HG03159 (cell line): ENCODE measurements at regions not wholly inside any gene's neighbourhood (a gene's known extent, or its start where the extent isn't known, plus 50 kb on each side); places are given as distances from the start of the nearest gene placed in this dataset.

Experiments
- ATAC-seq: cut with Tn5 transposase; IDR thresholded peaks from one replicate; pipeline ENCODE4 v1.9.1; 2021; ENCODE audit warnings: mild to moderate bottlenecking, moderate library complexity; ENCODE audit not compliant: unreplicated experiment

DNA sequence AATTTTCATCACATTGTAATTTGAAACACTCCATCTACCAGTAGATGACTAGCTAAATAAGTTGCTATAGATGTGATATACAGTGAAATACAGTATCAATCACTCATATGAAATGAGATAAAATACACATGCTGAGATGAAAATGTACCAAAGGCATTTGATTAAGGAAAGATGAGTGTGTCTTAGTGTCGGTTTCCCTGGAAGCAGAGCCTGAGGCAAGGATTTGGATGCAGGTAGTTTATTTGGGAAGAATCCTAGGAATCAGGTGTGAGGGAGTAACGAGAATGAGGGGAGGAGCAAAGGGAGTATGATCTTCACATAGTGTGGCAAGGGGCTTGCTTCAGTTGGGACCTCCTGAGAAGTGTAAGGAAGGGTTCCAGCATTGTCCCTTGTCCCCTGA, 188.2 kb upstream of the CTBP2 start:
- ATAC-seq, result no peak

- ATAC-seq, result peak; percentile 87
These were observed 184.3 kb upstream of the CTBP2 start for GRCh38 chr10:125344573-125345171.

GRCh38 chr10:125343983-125344382, 183.6 kb upstream of the CTBP2 start:
- ATAC-seq, result no peak

DNA sequence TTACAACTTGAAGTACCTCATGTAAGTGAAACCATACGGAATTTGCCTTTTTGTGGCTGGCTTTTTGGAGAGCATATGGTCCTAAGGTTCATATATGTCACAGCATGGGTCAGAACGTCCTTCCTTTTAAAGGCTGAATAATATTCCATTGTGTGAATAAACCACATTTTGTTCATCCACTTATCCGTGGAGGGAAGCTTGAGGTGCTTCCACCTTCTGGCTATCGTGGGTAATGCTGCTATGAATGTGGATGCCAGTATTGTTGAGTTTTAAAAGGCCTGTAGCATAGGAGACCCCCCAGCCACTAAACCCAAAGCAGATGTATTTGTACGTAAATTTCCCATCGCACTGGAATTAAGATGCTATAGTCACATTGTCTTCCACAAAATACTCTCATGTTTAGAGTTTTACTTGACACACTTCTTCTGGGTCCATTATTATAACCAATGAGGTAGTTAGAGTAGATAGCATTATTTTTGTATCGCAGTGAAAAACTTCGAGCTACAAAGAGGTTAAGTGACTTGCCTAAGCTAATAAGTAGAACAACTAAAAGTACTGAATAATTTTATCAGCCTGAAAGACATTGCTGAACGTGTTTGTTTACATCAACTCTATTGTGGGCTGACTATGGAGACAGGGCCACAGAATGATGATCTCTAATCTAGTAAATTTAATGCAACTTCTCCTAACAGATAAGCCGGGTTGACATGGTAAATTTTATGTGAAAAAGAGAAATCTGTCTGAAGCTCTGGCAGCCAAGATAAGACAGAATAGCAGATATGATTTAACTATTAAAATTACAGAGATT, 183.0 kb upstream of the CTBP2 start:
- no peak for ATAC-seq

GRCh38 chr10:125341611-125342010, 181.2 kb upstream of the CTBP2 start:
- no peak for ATAC-seq

- no peak for ATAC-seq
These were observed 180.5 kb upstream of the CTBP2 start for GRCh38 chr10:125340903-125341302.

GRCh38 chr10:125337510-125337909, 177.1 kb upstream of the CTBP2 start:
- ATAC-seq, result no peak

DNA sequence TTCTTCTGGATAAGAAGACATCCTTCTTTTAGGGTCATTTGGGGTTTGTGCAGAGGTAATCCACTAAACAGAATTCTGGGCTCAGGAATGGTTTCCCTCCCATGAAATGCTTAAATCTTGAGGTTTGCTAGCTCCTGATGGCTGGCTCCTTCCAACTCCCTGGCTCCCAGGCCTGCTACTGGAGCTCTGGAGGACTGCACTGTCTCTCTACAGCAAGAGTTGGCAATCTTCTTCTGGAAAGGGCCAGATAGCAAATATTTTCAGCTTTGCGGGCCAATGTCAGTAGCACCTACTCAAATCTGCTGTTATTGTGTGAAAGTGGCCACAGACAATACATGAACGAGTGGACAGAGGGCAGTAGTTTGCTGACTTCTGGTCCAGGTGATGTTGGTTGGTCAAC, 174.2 kb upstream of the CTBP2 start:
- ATAC-seq, result no peak

DNA sequence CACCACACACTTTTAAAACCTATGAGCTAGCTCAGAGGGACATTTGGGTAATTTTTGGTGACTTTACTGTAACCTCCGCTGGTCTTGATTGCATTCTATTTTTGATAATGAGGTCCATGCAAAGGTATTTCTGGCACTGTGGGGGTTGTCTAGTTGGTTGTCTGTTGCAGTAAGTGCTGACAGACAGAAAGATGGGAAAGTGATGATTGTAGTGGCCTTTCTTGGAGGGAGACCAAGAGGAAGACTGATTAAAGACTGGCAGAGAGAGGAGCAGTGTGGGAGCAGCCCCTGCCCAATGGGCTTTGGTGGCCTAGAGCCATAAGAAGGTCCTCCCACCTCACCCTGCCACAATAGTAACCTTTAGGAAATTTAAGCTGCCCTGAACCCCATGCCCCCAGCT, 173.4 kb upstream of the CTBP2 start:
- ATAC-seq, result no peak

GRCh38 chr10:125333209-125333591, 172.8 kb upstream of the CTBP2 start:
- ATAC-seq, result no peak

DNA sequence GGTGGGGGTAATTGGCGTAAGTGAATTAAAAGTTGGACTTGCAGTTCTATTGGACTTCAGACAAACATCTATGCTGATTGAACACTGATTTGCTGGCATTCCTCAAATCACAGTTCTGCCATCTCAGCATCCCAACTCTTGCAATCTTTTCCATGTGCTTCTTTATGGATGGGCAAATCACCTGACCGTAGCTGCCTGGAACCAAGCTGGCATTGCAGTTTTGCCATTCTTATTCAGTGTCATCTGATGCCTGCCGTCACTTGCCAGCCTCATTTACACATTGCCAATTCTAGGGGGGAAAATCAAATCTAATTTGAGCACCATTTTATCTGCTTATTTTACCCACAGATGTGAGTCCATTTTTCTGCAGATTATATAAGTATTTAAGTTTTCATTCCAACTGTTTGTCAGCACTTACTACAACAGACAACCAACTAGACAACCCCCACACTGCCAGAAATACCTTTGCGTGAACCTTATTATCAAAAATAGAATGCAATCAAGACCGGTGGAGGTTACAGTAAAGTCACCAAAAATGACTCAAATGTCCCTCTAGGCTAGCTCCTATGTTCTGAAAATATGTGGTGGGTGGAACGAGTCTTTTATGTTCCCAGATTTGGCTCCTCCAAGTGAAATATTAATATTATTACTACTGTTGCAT, 172.3 kb upstream of the CTBP2 start:
- no peak for ATAC-seq

GRCh38 chr10:125331056-125331455, 170.7 kb upstream of the CTBP2 start:
- no peak for ATAC-seq

DNA sequence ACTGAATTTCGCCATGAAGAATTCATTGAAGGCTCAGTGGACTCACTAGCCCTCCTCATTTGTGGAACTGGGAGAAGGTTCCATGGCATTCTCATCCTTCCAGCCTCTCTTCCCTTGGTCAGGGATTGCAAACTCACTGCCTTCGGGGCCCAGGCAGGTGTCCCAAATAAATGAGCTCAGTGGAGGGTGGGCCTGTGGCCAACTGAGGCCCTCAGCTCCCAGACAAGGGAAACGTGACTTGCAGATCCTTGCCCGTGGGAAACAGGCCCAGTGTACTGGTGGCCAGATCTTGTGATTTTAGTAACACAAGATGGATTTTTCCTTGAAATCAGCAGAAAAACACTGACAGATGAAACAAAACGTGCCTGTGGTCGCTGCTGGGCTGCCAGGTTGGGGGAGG, 168.7 kb upstream of the CTBP2 start:
- ATAC-seq, result no peak

DNA sequence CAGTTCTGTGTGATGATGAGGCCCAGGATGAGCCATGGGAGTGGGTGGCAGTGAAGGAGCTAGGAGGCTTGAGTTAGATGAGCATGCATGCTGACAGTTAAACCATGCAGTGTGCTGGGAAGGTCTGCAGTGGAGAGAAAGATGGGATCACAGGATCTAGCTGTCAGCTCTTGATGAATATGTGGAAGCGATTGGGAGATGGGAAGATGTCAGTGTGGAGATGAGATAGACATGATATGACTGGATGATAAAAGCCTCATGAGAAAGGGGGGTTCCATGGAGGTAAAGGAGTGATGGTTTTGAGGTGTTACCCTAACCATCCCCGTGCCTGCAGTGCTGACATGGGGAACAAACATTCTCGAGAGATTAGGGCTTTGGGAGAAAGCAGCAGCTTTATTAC, 165.0 kb upstream of the CTBP2 start:
- ATAC-seq, result no peak

DNA sequence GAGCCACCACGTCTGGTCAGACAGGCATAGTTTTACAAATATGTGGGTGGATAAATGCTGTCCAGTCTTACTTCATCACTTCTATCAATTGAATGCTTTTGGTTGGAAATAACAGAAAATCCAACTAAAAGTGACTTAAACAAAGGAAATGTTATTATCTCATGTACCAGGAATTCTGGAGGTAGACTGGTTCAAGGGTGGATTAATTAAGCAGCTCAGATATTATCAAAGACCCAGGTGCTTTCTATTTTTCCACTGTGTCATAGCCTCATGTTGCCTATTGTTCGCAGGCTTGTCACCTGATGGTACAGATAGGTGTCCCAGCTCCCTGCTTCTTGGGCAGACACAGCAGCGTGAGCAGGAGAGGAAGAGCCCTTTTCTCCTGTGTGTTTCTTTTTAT, 156.1 kb upstream of the CTBP2 start:
- ATAC-seq, result no peak

GRCh38 chr10:125300937-125301336, 140.6 kb upstream of the CTBP2 start:
- ATAC-seq, result no peak

- no peak for ATAC-seq
These were observed 139.1 kb upstream of the CTBP2 start for GRCh38 chr10:125299461-125299860.

DNA sequence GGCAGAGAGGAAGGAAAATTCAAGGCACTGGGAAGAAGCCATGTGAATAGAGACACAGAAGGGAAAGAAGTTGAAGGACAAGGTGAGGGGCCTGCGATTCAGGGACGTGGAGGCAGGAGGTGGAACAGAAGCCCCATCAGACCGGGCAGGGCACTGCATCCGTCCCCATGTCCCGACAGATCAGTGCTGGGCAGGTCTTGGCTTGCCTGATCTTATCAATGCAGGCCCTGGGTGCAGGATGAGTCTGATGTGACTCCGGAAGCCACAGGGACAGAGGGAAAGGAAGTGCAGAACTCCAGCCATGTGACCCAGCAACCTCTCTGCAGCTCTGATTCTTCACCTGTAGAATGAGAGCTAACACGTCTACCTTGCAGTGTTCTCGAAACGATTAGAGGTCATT, 136.2 kb upstream of the CTBP2 start:
- no peak for ATAC-seq

GRCh38 chr10:125294109-125294508, 133.7 kb upstream of the CTBP2 start:
- no peak for ATAC-seq

- no peak for ATAC-seq
These were observed 131.5 kb upstream of the CTBP2 start for GRCh38 chr10:125291836-125292235.

GRCh38 chr10:125289461-125289860, 129.1 kb upstream of the CTBP2 start:
- ATAC-seq, result no peak

GRCh38 chr10:125284875-125285597, 124.7 kb upstream of the CTBP2 start:
- ATAC-seq, result no peak
